ENCODE measurements at regions not wholly inside any gene's neighbourhood (a gene's known extent, or its start where the extent isn't known, plus 50 kb on each side); places are given as distances from the start of the nearest gene placed in this dataset.
"Not testable (repeated sequence)": the region's sequence is repeated elsewhere in the genome, so short reads cannot be mapped to it uniquely, and the experiment has no call there.

- DNase-seq: no peak
Measured at GRCh38 chr1:186775881-186776560, 52.7 kb upstream of the PLA2G4A start.

GRCh38 chr1:186775036-186775435, 53.7 kb upstream of the PLA2G4A start:
- DNase-seq: no peak

GRCh38 chr1:186772228-186772627, 56.5 kb upstream of the PLA2G4A start:
- DNase-seq: no peak

GRCh38 chr1:186770421-186770820, 58.3 kb upstream of the PLA2G4A start:
- DNase-seq: peak; percentile 27

- DNase-seq: no peak
Measured at GRCh38 chr1:186768906-186769305, 59.8 kb upstream of the PLA2G4A start.

GRCh38 chr1:186765446-186765845, 63.3 kb upstream of the PLA2G4A start:
- DNase-seq: no peak

GRCh38 chr1:186763107-186763506, 65.6 kb upstream of the PLA2G4A start:
- DNase-seq: no peak

- no peak for DNase-seq
Measured at GRCh38 chr1:186762653-186763052, 66.1 kb upstream of the PLA2G4A start.

GRCh38 chr1:186761358-186761757, 67.4 kb upstream of the PLA2G4A start:
- no peak for DNase-seq

GRCh38 chr1:186760446-186760845, 68.3 kb upstream of the PLA2G4A start:
- no peak for DNase-seq

- DNase-seq: not testable (repeated sequence)
Measured at GRCh38 chr1:186758896-186759606, 69.7 kb upstream of the PLA2G4A start.

- DNase-seq: peak; percentile 20
Measured at GRCh38 chr1:186757851-186758250, 70.9 kb upstream of the PLA2G4A start.

GRCh38 chr1:186754542-186755145, 74.1 kb upstream of the PLA2G4A start:
- no peak for DNase-seq

GRCh38 chr1:186753241-186753640, 73.0 kb upstream of the PTGS2 start:
- DNase-seq: no peak

- peak; percentile 79 for DNase-seq
Measured at GRCh38 chr1:186750257-186750656, 70.0 kb upstream of the PTGS2 start.

GRCh38 chr1:186749820-186750219, 69.6 kb upstream of the PTGS2 start:
- no peak for DNase-seq

- no peak for DNase-seq
Measured at GRCh38 chr1:186747661-186748060, 67.4 kb upstream of the PTGS2 start.

GRCh38 chr1:186745531-186746146, 65.4 kb upstream of the PTGS2 start:
- DNase-seq: no peak

GRCh38 chr1:186741640-186742039, 61.4 kb upstream of the PTGS2 start:
- DNase-seq: no peak

- peak; percentile 67 for DNase-seq
Measured at GRCh38 chr1:186740324-186740723, 60.1 kb upstream of the PTGS2 start.

- DNase-seq: no peak
Measured at GRCh38 chr1:186739515-186739914, 59.3 kb upstream of the PTGS2 start.

- DNase-seq: peak; percentile 89
Measured at GRCh38 chr1:186738926-186739325, 58.7 kb upstream of the PTGS2 start.

GRCh38 chr1:186736971-186737685, 56.9 kb upstream of the PTGS2 start:
- DNase-seq: no peak
